22Rv1 (cell line): ENCODE measurements at regions not wholly inside any gene's neighbourhood (a gene's known extent, or its start where the extent isn't known, plus 50 kb on each side); places are given as distances from the start of the nearest gene placed in this dataset.

ENCODE experiments used
- CTCF ChIP-seq: fragments of 450-650 bp; IDR thresholded peaks from 2 replicates; pipeline ENCODE4 v1.5.1; 2017; ENCODE audit warnings: mild to moderate bottlenecking
- ZFX ChIP-seq: fragments of 450-650 bp; IDR thresholded peaks from 2 replicates; pipeline ENCODE4 v1.6.1; 2017; ENCODE audit warnings: antibody characterized with exemption, borderline replicate concordance

GRCh38 chr4:84277923-84278322, 221.2 kb downstream of the NKX6-1 start:
- TF ChIP-seq CTCF (no peak), ZFX (no peak)
